Ishikawa (cell line): ENCODE measurements at regions not wholly inside any gene's neighbourhood (a gene's known extent, or its start where the extent isn't known, plus 50 kb on each side); places are given as distances from the start of the nearest gene placed in this dataset.

ENCODE experiments used
- CEBPB ChIP-seq: IDR thresholded peaks from 2 replicates; pipeline ENCODE4 v1.6.1; 2012
- CREB1 ChIP-seq: IDR thresholded peaks from 2 replicates; pipeline ENCODE4 v1.6.1; 2012; ENCODE audit warnings: low read depth
- EGR1 ChIP-seq: IDR thresholded peaks from 2 replicates; pipeline ENCODE4 v1.6.1; 2012
- EP300 ChIP-seq: IDR thresholded peaks from 2 replicates; pipeline ENCODE4 v1.6.1; 2012; ENCODE audit warnings: borderline replicate concordance
- FOXM1 ChIP-seq: IDR thresholded peaks from 2 replicates; pipeline ENCODE4 v1.6.1; 2012; ENCODE audit warnings: low read depth, borderline replicate concordance
- NFIC ChIP-seq: IDR thresholded peaks from 2 replicates; pipeline ENCODE4 v1.6.1; 2012
- RAD21 ChIP-seq: IDR thresholded peaks from 2 replicates; pipeline ENCODE4 v1.6.1; 2012; ENCODE audit warnings: low read depth
- TAF1 ChIP-seq: IDR thresholded peaks from 2 replicates; pipeline ENCODE4 v1.6.1; 2012; ENCODE audit warnings: low read depth, mild to moderate bottlenecking
- TCF12 ChIP-seq: IDR thresholded peaks from 2 replicates; pipeline ENCODE4 v1.6.1; 2012; ENCODE audit warnings: low read depth
- TEAD4 ChIP-seq: IDR thresholded peaks from 2 replicates; pipeline ENCODE4 v1.6.1; 2012
- YY1 ChIP-seq: IDR thresholded peaks from 2 replicates; pipeline ENCODE4 v1.6.1; 2012; ENCODE audit warnings: low read depth
- ZBTB7A ChIP-seq: IDR thresholded peaks from 2 replicates; pipeline ENCODE4 v1.6.1; 2012; ENCODE audit warnings: low read depth
- TF ChIP-seq, protein P1 (sequence below): IDR thresholded peaks from 2 replicates; pipeline ENCODE4 v1.6.1; 2012; ENCODE audit warnings: low read depth, mild to moderate bottlenecking
- TF ChIP-seq, protein P2 (sequence below): IDR thresholded peaks from 2 replicates; pipeline ENCODE4 v1.6.1; 2012
- TF ChIP-seq, protein P3 (sequence below): IDR thresholded peaks from 2 replicates; pipeline ENCODE4 v1.6.1; 2012

DNA sequence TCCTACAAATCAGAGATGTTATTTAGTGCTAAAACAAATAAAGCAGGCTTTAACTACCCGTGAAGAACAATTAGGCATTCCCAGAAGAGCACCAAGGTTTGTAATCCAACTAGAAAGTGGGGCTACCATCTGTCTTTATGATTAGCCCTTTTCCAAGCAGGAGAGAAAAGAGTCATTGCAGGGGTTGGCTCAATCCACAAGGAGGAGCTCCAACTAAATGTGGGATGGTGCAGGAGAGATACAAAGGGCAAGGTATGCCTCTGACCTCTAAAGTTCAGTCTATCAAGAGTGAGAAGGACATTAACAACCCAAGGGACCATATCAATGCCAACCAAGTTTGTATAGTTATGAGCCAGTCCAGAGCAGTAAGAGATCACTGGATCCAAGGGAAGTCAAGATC lies 382.7 kb upstream of the DUSP10 start:
- TF ChIP-seq TCF12, result no peak
- TF ChIP-seq, protein P1, sequence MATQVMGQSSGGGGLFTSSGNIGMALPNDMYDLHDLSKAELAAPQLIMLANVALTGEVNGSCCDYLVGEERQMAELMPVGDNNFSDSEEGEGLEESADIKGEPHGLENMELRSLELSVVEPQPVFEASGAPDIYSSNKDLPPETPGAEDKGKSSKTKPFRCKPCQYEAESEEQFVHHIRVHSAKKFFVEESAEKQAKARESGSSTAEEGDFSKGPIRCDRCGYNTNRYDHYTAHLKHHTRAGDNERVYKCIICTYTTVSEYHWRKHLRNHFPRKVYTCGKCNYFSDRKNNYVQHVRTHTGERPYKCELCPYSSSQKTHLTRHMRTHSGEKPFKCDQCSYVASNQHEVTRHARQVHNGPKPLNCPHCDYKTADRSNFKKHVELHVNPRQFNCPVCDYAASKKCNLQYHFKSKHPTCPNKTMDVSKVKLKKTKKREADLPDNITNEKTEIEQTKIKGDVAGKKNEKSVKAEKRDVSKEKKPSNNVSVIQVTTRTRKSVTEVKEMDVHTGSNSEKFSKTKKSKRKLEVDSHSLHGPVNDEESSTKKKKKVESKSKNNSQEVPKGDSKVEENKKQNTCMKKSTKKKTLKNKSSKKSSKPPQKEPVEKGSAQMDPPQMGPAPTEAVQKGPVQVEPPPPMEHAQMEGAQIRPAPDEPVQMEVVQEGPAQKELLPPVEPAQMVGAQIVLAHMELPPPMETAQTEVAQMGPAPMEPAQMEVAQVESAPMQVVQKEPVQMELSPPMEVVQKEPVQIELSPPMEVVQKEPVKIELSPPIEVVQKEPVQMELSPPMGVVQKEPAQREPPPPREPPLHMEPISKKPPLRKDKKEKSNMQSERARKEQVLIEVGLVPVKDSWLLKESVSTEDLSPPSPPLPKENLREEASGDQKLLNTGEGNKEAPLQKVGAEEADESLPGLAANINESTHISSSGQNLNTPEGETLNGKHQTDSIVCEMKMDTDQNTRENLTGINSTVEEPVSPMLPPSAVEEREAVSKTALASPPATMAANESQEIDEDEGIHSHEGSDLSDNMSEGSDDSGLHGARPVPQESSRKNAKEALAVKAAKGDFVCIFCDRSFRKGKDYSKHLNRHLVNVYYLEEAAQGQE, result no peak
- no peak for TF ChIP-seq YY1
- TF ChIP-seq EP300, result no peak
- no peak for TF ChIP-seq ZBTB7A
- TF ChIP-seq TEAD4, result no peak
- TF ChIP-seq RAD21, result no peak
- no peak for TF ChIP-seq FOXM1
- TF ChIP-seq TAF1, result no peak
- no peak for TF ChIP-seq NFIC
- no peak for TF ChIP-seq EGR1
- TF ChIP-seq, protein P2, sequence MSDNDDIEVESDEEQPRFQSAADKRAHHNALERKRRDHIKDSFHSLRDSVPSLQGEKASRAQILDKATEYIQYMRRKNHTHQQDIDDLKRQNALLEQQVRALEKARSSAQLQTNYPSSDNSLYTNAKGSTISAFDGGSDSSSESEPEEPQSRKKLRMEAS, result no peak
- no peak for TF ChIP-seq CREB1
- no peak for TF ChIP-seq CEBPB
- TF ChIP-seq, protein P3, sequence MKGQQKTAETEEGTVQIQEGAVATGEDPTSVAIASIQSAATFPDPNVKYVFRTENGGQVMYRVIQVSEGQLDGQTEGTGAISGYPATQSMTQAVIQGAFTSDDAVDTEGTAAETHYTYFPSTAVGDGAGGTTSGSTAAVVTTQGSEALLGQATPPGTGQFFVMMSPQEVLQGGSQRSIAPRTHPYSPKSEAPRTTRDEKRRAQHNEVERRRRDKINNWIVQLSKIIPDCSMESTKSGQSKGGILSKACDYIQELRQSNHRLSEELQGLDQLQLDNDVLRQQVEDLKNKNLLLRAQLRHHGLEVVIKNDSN, result no peak

- TF ChIP-seq RAD21 (no peak), NFIC (no peak), TCF12 (no peak)
Observed at GRCh38 chr1:222123111-222123510, 381.2 kb upstream of the DUSP10 start.

- TF ChIP-seq TEAD4, result no peak
- TF ChIP-seq YY1, result no peak
- TF ChIP-seq FOXM1, result no peak
- no peak for TF ChIP-seq CEBPB
- TF ChIP-seq, protein P2, result no peak
- no peak for TF ChIP-seq EGR1
- no peak for TF ChIP-seq TAF1
- TF ChIP-seq, protein P3, result no peak
- TF ChIP-seq NFIC, result no peak
Observed at GRCh38 chr1:222117809-222118208, 375.9 kb upstream of the DUSP10 start.

GRCh38 chr1:222114536-222115156 lies 372.8 kb upstream of the DUSP10 start:
- TF ChIP-seq EP300 (no peak), YY1 (no peak), RAD21 (no peak), CREB1 (no peak), TEAD4 (no peak), FOXM1 (no peak), CEBPB (no peak), ZBTB7A (no peak), TCF12 (no peak), TAF1 (no peak)
- TF ChIP-seq, protein P2, result no peak
- TF ChIP-seq, protein P1, result no peak

DNA sequence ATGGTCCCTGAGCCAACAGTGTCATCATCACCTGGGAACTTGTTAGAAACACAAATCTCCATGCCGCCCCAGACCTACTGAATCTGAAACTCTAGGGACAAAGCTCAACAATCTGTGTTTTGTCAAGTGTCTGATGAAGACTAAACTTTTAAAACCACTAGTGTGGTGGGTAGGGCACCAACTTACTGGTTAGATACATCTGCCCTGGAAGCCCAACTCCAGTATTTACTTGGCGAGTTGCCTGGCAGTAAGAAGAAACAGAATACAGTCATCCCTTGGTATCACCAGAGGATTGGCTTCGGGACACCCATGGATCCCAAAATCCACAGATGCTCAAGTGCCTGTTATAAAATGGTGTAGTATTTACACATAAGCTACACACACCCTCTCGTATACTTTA lies 367.9 kb upstream of the DUSP10 start:
- TF ChIP-seq CREB1 (no peak), YY1 (no peak), CEBPB (no peak), EGR1 (no peak), TAF1 (no peak), TCF12 (no peak), TEAD4 (no peak), RAD21 (no peak), NFIC (no peak), ZBTB7A (no peak), EP300 (no peak), FOXM1 (no peak)
- TF ChIP-seq, protein P3, result no peak
- TF ChIP-seq, protein P2, result no peak
